ENCODE measurements at regions not wholly inside any gene's neighbourhood (a gene's known extent, or its start where the extent isn't known, plus 50 kb on each side); places are given as distances from the start of the nearest gene placed in this dataset.

DNA sequence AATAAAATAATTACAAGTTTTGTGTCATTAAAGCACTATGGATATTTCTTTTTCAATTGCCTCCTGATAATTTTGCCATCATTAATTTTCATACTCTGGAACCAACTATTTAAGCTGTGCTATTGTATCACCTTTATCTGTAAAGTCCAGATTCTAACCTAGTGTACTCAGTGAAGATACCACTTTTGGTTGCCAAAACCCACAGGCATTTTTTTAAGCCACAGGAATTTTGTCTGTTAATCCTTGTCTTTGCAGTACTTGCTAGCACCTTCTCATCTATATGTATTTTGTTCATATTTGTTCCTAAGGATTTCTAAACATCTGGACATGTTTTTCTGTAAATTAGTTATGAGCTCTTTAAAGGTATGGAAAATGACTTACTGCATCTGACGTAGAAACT, 481.4 kb upstream of the DAB2 start:
- TF ChIP-seq, protein P1, sequence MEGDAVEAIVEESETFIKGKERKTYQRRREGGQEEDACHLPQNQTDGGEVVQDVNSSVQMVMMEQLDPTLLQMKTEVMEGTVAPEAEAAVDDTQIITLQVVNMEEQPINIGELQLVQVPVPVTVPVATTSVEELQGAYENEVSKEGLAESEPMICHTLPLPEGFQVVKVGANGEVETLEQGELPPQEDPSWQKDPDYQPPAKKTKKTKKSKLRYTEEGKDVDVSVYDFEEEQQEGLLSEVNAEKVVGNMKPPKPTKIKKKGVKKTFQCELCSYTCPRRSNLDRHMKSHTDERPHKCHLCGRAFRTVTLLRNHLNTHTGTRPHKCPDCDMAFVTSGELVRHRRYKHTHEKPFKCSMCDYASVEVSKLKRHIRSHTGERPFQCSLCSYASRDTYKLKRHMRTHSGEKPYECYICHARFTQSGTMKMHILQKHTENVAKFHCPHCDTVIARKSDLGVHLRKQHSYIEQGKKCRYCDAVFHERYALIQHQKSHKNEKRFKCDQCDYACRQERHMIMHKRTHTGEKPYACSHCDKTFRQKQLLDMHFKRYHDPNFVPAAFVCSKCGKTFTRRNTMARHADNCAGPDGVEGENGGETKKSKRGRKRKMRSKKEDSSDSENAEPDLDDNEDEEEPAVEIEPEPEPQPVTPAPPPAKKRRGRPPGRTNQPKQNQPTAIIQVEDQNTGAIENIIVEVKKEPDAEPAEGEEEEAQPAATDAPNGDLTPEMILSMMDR (conservative IDR thresholded peaks at IDR 0.05; ENCODE audit: low read depth, low read length): no peak
- no peak for TF ChIP-seq EZH2 (IDR thresholded peaks at IDR 0.05; ENCODE audit: borderline replicate concordance, low read depth, low read length, poor library complexity, severe bottlenecking)

All from A673 (cell line).